HG03457 (cell line): ENCODE measurements at regions not wholly inside any gene's neighbourhood (a gene's known extent, or its start where the extent isn't known, plus 50 kb on each side); places are given as distances from the start of the nearest gene placed in this dataset.
"Not testable (repeated sequence)": the region's sequence is repeated elsewhere in the genome, so short reads cannot be mapped to it uniquely, and the experiment has no call there.

Experiments used
- ATAC-seq: cut with Tn5 transposase; IDR thresholded peaks from one replicate; pipeline ENCODE4 v1.9.1; 2021; ENCODE audit warnings: moderate number of reproducible peaks; ENCODE audit not compliant: unreplicated experiment

DNA sequence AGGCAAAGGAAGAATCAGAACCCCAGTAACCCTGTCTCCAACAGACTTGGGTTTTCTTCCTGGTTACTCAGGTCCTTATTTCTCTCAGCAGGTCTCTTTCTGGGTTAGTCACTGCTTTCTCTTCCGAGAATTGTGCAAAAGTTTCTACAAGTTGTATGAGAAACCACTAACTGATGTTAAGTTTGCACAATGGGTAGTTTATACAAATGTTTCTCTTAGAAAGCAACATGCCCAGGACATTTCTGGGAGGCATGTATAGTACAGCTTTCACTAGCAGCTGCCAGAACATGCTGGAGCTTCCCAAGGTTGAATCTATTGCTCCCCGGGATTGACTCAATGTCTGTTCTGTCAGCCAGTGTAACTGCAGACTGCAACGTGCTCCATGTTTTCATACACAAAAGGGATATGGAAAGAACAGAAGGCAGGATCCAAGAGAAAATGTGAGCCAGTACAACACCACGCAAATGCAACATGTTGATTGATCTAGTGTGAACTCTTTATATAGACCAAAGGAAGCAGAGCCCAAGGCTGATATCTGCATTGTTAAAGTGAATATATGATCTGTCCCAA lies 887.8 kb downstream of the MCTP2 start:
- no peak for ATAC-seq

DNA sequence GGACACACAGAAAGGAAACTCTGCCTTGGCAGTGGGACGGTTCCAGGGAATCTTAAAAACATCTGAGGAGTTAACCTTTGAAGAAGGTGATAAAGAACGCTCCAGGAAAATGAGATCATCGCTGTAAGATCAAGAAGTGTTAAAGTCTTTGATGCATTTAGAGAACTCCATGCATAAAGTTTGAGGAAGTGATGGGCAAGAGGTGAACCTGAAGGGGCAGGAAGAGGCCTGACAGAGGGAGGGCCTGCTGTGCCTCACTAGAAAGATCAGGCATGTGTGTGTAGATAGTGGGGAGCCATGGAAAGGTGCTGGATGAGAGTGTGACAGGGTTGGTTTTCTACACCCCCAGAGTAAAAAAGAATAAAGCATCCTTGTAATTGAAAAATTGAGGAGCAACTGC lies 889.2 kb downstream of the MCTP2 start:
- no peak for ATAC-seq

DNA sequence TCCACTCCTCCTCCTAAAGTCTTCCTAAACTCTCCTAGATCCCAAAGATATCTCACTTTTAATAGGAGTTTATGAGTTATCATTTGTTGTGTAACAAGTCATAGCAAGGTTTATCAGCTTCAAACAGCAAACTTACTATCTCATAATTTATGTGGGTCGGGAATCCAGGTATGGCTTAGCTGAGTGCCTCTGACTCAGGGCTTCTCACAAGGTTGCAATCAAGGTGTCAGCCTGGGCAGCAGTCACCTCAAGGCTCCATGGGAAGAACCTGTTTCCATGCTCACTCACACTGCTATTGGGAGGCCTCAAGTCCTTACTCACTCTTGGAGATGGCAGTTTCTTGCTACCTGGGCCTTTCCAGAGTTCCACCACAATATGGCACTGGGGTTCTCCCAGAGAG lies 889.8 kb downstream of the MCTP2 start:
- no peak for ATAC-seq

DNA sequence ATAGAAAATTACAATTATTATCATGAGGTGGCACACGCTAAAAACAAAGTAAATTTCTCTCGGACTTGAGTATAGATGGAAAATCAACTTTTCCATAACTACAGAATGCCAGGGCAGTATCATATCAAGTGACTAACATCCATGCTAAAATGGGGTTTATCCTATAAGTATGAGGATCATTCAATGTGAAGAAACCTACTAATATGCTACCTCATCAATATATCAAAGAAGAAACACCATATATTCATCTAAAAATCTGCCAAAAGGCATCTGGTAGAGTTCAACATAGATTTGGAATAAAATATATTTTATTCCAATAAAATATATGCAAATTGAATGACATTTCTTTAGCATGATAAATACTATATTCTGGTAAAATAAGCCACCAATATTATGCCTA lies 894.4 kb downstream of the MCTP2 start:
- ATAC-seq, result no peak

DNA sequence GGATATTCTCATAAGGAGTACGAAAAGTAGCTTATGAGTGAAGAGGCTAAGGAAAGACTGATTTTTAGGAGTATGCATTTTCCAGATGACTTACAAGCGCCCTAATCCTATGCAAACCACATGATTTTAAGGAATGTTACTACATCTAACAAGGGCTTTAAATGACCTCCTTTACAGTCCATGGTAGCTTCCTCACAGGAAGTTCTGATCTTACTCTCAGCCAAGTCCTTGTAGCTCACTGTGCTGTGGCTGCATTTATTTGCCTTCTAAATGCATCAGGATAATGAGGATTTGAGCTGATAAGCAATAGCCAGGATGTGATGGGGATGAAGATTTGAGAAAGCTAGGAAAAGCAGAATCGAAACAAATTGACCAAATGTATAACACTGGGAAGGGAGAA lies 896.0 kb downstream of the MCTP2 start:
- no peak for ATAC-seq

DNA sequence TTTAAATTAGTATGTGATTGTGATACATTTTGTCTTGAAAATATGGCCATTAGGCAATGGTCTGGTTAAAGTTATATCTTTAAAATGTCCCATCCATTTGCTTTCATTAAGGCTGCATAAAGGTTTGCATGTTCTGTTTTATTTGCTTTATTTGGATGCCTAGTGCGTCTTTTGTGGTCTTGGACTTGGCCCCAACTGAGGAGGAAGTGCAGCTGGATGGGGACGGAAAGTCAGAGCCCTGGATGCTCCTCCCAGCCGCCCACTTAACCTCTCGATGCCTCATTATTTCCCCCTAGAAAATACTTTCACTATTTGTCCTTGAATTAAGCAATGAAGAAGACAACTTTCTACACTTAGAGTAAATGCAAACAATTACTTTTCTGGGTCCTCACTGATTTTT lies 898.2 kb downstream of the MCTP2 start:
- ATAC-seq, result no peak

DNA sequence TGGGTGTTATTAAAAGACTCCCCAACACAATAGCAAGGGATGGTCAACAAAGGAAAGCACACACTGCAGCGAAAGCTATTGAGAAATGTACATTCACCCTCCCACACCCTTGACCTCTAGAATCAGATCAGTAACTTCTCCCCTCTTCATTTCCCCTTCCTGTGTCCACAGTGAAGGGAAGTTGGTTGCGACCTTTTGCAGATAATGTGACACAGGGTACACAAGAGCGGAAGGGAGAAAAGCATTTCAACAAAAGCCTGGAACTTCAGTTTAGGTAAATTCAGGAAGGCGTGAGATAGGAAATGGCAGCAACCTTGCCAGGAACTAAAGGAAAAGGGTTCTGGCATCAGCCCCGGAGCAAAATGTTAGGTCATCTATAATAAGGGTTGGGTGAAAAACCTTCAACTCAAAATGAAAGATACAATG lies 899.8 kb downstream of the MCTP2 start:
- ATAC-seq, result no peak

DNA sequence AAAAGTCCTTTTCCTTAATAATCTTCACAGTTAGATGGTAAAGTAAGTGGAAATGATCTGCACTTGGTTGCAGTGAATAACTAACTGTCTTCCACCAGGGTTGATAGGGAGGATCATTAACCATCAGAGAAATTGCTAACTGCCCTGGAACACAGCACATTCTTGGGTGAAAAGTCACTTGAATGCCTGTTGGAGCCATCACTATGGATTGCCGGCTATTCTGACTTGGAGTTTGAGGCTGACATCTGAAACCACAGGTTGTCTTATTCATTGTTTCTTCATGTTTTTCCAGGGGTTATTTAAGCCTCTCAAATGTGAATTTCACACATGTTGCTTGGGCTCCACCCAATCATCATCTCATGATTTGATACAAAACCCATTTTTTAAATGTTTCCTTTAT lies 901.4 kb downstream of the MCTP2 start:
- ATAC-seq, result no peak

DNA sequence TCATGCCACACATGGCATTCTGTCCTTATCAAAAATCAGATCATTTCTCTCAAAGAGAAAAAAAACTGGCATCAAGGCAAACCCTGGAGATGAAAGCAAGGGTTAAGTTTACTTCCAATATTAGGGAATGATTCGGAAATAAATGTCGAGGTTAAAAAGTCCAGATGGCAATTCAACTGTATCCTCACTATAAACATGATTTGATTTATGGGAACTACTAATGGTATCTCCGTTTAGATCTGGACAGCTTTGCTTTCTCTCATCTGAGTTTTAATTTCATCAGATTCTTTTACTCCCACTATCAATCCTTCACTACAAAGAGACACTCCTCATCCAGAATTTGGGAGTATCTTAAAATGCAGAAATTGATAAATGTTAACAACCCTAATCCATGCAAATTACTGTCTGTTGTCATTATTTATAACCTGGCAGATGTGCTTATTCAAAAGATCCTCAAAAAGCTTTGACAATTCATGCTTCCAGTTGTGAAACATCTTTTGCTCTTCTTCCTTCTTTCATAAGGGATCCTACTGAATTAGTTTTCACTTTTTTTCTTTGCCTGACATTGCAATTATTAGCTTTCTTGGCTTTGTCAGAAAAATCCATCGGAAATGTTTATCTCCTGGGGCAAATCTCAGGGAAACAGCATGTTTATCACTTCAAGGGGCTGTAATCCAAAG lies 903.2 kb downstream of the MCTP2 start:
- ATAC-seq, result no peak

DNA sequence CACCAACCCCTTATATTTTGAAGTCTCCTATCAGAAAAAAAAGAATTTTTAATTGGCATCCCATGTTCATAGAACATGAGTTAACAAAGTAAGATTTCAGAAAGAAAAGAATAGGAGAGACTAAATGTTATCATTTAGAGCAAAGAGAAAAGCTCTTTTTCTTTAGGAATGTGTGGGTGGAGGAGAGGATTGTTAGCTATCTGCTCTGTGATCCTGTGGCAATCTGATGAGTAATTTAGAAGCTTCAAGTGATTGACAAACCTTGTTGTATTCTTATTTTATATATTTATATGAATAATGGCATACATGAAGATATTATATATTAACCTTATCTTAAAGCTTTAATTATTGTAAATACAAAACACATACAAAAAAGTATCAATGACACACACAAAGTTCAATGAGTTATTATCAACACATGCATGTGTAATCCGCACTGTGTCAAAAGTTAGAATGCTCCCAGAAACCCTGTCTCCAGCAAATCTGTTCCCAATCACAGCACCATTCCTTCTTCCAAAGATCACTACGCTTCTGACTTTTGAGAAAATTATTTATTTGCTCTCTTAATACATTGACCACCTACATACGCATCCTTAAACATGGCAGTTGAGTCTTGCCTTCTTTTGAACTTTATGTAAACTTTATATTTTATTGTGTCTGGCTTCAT lies 907.4 kb downstream of the MCTP2 start:
- ATAC-seq, result no peak

DNA sequence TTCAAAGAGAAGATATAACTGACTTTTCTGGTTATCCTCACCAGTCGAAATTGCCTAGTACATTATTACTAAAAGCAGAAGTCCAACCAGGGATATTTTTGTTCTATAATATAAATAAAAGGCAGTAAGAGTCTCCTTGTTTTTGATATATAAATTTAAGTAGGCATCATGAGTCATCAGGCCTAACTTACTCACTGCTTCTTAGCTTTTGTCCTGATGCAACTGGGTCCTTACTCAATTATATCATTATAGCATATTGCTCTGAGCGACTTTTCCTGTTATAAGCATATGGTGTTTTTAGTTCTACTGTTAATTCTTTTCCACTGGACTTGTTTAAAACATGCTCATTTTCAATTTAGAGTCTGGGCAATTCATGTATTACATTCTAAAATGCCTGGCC lies 910.1 kb downstream of the MCTP2 start:
- no peak for ATAC-seq

DNA sequence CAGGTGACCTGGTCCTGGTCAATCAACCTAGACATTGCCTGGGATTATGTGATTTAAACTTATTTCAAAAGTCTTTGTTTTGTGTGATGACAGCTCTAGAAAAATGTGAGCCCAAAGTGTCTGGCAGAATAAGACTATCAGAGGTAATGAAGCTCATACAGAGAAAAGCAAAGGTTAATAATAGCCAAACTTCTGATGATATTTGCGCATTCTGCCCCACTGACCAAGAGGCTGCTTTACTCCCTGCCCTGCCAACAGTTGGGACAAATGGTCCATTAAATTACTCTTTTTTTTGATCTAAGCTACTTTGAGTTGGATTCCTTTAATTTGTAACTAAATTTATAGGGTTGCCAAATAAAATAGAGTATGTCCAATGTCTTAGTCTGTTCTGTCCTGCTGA lies 911.2 kb downstream of the MCTP2 start:
- no peak for ATAC-seq

DNA sequence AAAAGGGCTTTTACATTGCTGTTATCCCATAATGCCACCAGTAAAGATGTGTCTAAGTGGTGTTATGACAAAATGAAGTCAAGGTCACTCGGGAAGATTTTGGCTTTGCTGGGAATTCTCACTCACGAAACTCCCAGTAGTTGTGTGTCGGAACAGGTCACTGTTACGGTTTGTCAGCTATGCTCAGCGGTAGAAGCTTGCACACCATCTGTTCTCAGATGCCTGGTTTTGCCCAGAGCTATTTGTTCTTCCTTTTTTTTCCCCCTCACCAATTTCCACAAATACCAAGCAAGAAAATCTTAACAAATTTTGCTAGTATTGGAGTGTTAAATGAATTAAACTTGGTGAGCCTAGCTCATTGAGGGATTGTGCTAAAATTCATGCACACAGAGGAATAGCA lies 915.1 kb downstream of the MCTP2 start:
- ATAC-seq, result no peak

DNA sequence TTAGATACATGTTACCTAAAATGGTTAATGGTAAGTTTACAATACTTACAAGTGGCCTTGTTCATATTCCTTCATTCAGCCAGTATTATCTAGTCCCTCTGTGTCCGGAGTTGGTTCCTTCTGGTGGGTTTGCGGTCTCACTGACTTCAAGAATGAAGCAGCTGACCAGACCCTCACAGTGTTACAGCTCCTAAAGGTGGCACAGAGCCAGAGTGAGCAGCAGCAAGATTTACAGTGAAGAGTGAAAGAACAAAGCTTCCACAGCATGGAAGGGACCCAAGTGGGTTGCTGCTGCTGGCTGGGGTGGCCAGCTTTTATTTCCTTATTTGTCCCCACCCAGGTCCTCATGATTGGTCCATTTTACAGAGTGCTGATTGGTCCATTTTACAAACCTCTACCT lies 916.8 kb downstream of the MCTP2 start:
- ATAC-seq, result no peak

DNA sequence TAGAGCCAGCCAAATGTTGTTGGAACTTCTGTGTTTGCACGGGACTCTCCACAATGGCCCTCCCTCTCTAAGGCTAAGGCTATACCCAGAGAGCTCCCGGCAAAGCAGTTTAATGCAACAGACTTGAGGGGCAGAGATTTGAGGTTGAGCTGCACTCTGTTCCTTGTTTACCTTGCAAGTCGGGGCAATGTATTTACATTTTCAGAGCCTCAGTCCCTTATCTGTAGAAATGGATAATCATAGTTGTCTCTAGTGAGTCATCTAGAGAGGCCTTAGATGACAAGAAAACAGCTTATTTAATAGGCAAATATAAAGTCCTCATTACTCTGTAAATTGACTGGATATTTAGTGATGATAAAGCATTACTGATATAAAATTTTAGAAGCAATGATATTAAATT lies 917.7 kb downstream of the MCTP2 start:
- ATAC-seq, result no peak

DNA sequence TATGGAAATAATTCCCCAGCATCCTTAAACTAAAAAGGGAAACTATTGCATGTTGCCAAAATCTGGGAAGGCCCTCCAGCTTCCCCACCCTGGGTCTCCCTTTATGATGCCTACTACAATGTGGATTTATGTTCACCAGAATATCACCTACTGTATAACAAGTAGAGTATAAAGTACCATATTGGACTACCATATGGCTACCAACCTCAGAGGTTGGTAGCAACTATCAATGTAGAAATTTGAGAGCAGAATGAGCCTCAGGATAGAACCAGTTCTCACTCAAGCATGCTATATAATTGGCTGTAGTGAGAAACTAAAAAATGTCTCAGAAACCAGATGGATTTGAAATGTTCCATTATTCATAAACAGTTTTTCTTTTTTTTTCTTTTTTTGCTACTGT lies 918.4 kb downstream of the MCTP2 start:
- no peak for ATAC-seq

DNA sequence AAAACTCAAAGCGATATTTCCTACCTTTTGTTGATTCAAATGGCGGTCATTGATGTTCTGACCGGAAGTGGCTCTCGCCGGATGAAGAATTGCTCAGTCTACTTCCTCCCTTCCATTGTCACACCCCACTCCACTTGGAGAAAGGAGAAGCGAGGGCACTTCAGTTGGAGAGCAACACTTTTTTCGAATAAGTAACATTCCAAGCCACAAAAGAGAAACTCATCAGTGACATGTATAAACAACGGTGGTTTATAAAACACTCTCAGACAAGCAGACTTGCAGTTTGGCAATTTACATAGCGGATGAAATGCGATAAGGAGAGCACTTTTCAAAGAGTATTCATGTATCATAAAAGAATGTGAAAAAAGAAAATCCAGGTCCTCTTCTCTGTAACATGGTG lies 919.1 kb downstream of the MCTP2 start:
- no peak for ATAC-seq

DNA sequence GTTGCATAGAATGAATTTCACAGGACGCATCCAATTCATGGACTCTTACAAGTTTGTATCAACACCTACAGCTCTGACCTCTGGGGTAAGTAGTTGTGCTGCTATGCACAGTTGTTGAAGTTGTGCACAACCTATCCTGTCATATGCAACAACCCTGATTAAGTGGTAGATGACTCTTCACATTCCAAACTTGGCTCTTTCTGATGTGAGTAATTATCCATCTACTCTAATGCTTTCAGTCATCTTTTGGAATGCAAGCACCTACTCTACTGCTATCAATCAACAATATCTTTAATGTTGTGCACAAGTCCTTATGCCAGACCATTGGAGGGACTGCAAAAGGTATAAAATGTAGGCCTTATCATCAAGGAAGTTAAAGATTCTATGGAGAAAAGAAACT lies 921.4 kb downstream of the MCTP2 start:
- no peak for ATAC-seq

DNA sequence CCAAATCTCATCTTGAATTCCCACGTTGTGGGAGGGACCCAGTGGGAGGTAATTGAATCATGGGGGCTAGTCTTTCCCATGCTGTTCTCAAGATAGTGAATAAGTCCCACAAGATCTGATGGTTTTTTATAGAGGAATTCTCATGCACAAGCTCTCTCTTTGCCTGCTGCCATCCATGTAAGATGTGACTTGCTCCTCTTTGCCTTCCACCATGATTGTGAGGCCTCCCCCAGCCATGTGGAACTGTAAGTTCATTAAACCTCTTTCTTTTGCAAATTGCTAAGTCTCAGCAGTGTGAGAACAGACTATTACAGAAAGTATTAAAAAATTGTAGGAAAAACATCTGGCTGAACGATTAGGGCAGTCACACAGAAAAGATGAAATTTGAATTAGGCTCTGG lies 921.8 kb downstream of the MCTP2 start:
- not testable (repeated sequence) for ATAC-seq

DNA sequence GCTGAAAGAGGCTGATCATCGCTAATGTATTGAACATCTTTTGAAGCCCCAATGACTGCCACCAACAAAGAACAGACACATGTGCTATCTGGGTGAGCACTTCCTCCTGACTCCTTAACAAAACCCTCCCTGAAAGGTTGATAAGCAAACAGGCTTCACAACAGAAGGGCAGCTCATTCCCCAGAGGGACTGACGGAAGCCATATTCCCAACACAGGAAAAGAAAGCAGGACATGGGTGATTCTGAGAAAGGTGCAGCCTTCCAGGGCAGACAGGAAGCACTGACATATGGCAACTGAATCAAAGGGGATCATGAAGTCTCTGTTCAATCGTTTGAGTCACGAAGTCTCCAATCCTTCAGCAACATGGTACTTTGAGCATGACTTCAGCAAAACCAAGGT lies 929.0 kb downstream of the MCTP2 start:
- ATAC-seq, result no peak

DNA sequence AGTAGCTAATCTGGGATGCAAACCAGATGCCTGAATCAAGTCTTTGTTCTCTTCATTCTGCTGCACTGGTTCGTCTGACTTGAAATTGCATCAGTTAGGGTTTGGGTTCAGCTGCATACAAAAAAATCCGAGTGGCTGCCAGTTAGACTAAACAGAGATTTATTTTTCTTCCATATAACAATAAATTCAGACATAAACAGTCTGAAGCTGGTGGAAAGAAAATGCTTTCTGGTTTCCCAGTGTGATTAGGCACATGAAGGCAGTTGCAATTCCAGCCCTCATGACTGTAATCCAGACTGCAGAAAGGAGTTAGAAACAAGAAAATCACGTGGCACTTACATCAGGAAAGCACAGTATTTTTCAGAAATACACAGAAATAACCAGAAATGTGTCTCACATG lies 930.7 kb downstream of the MCTP2 start:
- no peak for ATAC-seq

DNA sequence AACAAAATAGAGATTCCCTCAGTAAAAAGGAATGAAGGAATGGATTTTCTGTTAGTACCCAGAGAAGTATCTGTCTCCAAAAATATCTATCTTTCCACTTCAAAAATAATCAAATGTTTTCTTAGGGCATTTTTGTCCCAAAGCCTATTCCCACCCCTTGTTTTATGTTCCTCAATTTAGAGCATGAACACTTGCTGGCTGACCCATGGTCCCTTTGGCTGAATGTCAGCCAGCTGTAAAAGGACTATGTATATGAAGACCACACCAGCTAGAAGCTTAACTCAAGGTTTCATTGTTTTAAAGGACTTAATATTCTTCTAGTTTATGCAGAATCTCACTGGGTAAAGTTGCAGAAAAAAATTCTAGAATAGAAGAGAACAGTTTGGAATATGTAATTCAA lies 931.2 kb downstream of the MCTP2 start:
- ATAC-seq, result no peak
